DND-41 (cell line): ENCODE measurements at regions not wholly inside any gene's neighbourhood (a gene's known extent, or its start where the extent isn't known, plus 50 kb on each side); places are given as distances from the start of the nearest gene placed in this dataset.

ENCODE experiments used
- ATAC-seq: fragments of 200-7000 bp; cut with Tn5 transposase; 3 replicates; pipeline ENCODE4 v1.9.1; 2021; ENCODE audit warnings: low read depth; ENCODE audit not compliant: insufficient read depth
- DNase-seq: peaks from one replicate; pipeline ENCODE4 v3.0.0-alpha.2; 2020
- H2AFZ ChIP-seq: 2 replicates; pipeline ENCODE4 v1.6.0; 2012; ENCODE audit warnings: low read depth, low read length
- H3K27ac ChIP-seq: 2 replicates; pipeline ENCODE4 v1.5.1; 2012; ENCODE audit warnings: low read length, inconsistent platforms
- H3K27me3 ChIP-seq: fragments of 200-600 bp; sonication (generic); 2 replicates; pipeline ENCODE4 v1.6.0; 2012; ENCODE audit warnings: low read length, mild to moderate bottlenecking, inconsistent platforms; ENCODE audit not compliant: insufficient read depth, poor library complexity
- H3K36me3 ChIP-seq: 2 replicates; pipeline ENCODE4 v1.5.1; 2012; ENCODE audit warnings: low read length, inconsistent platforms; ENCODE audit not compliant: insufficient read depth
- H3K4me1 ChIP-seq: 2 replicates; pipeline ENCODE4 v1.5.1; 2012; ENCODE audit warnings: mild to moderate bottlenecking, low read length; ENCODE audit not compliant: insufficient read depth
- H3K4me2 ChIP-seq: 2 replicates; pipeline ENCODE4 v1.6.0; 2012; ENCODE audit warnings: mild to moderate bottlenecking, moderate library complexity, low read length, inconsistent platforms; ENCODE audit not compliant: insufficient read depth
- H3K4me3 ChIP-seq, 2 experiments: fragments of 200-600 bp in 1 of 2; shearing (Covaris generic) in 1 of 2; 2 replicates each; pipeline ENCODE4 v1.5.1; 2012 to 2016; ENCODE audit warnings: inconsistent platforms in 2 of 2, low read length in 2 of 2, mild to moderate bottlenecking in 2 of 2, low read depth in 1 of 2, moderate library complexity in 1 of 2
- H3K79me2 ChIP-seq: 2 replicates; pipeline ENCODE4 v1.6.0; 2012; ENCODE audit warnings: low read length, inconsistent platforms; ENCODE audit not compliant: insufficient read depth
- H3K9ac ChIP-seq: 2 replicates; pipeline ENCODE4 v1.6.0; 2012; ENCODE audit warnings: low read depth, mild to moderate bottlenecking, inconsistent platforms, low read length, moderate library complexity
- H3K9me3 ChIP-seq: 2 replicates; pipeline ENCODE4 v1.5.1; 2012; ENCODE audit warnings: low read length, moderate library complexity, mild to moderate bottlenecking, inconsistent platforms; ENCODE audit not compliant: insufficient read depth, severe bottlenecking
- H4K20me1 ChIP-seq: 2 replicates; pipeline ENCODE4 v1.6.0; 2012; ENCODE audit warnings: low read length; ENCODE audit not compliant: insufficient read depth
- EZH2 ChIP-seq: IDR thresholded peaks from 3 replicates; pipeline ENCODE4 v1.6.1; 2012; ENCODE audit warnings: borderline replicate concordance, low read depth, mild to moderate bottlenecking, moderate library complexity, low read length, inconsistent platforms; ENCODE audit not compliant: severe bottlenecking
- TF ChIP-seq, protein P1 (sequence below): IDR thresholded peaks from 2 replicates; pipeline ENCODE4 v1.5.1; 2012; ENCODE audit warnings: borderline replicate concordance, low read length, moderate library complexity, mild to moderate bottlenecking; ENCODE audit not compliant: poor library complexity, severe bottlenecking; ENCODE audit errors: extremely low read depth

DNA sequence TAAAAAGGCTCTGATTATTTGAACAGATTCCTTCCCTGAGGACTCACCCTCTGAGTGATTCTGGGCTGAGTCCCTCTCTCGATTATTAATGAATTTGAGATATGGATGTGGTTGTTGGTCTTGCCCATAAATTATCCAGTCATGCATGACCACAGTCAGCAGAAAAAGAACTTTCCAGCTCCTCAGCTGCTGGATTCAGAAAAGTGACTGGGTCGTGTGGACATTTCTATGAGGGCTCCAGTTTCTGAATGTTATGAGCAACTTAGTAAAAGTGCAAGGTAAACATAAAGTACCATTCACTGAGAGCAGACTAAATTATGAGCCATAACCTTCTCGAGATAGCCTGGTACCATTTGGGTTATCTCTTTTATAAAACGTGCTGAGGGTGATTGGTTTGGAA lies 100.1 kb upstream of the CLDN10 start:
- ATAC-seq, result no peak
- DNase-seq, result no peak
- Histone ChIP-seq H3K4me1 (no peaks in the 10 kb centered on the region), H3K4me3 (no peak overlapping the region), H3K36me3 (no peaks in the 10 kb centered on the region), H4K20me1 (no peaks in the 10 kb centered on the region), H3K27me3 (no peaks in the 10 kb centered on the region), H2AFZ (no peak overlapping the region), H3K79me2 (no peaks in the 10 kb centered on the region), H3K4me2 (no peak overlapping the region), H3K9me3 (no peaks in the 10 kb centered on the region), H3K27ac (no peak overlapping the region), H3K9ac (no peak overlapping the region)
- TF ChIP-seq, protein P1, sequence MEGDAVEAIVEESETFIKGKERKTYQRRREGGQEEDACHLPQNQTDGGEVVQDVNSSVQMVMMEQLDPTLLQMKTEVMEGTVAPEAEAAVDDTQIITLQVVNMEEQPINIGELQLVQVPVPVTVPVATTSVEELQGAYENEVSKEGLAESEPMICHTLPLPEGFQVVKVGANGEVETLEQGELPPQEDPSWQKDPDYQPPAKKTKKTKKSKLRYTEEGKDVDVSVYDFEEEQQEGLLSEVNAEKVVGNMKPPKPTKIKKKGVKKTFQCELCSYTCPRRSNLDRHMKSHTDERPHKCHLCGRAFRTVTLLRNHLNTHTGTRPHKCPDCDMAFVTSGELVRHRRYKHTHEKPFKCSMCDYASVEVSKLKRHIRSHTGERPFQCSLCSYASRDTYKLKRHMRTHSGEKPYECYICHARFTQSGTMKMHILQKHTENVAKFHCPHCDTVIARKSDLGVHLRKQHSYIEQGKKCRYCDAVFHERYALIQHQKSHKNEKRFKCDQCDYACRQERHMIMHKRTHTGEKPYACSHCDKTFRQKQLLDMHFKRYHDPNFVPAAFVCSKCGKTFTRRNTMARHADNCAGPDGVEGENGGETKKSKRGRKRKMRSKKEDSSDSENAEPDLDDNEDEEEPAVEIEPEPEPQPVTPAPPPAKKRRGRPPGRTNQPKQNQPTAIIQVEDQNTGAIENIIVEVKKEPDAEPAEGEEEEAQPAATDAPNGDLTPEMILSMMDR, result no peak
- no peak for TF ChIP-seq EZH2

DNA sequence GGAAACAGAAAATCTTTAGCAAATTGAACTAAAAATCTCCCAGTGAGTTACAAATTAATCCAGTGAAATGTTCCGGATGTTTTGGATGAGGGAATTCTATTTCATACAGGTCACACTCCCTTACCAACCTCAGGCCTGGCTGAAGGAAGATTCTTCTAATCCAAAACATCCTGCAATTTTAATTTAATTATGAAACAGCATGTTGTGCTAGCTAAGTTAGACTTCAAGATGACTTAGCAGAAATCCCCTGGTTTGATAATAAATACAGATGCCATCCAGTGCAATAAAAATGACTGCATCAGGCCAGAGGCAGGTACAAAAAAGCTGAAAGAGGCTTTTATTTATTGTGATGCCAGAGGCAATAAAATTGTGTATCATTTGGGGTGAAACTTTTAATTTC lies 96.7 kb upstream of the CLDN10 start:
- Histone ChIP-seq H3K27me3 (no peaks in the 10 kb centered on the region), H3K27ac (no peak overlapping the region), H3K4me1 (no peaks in the 10 kb centered on the region), H3K79me2 (no peaks in the 10 kb centered on the region), H3K9me3 (peaks cover 9% of the 10 kb centered on the region), H3K4me2 (no peak overlapping the region), H3K9ac (no peak overlapping the region), H3K36me3 (no peaks in the 10 kb centered on the region), H4K20me1 (no peaks in the 10 kb centered on the region), H3K4me3 (no peak overlapping the region), H2AFZ (no peak overlapping the region)
- ATAC-seq (no peak), DNase-seq (no peak)
- TF ChIP-seq EZH2, result no peak
- TF ChIP-seq, protein P1, result no peak

DNA sequence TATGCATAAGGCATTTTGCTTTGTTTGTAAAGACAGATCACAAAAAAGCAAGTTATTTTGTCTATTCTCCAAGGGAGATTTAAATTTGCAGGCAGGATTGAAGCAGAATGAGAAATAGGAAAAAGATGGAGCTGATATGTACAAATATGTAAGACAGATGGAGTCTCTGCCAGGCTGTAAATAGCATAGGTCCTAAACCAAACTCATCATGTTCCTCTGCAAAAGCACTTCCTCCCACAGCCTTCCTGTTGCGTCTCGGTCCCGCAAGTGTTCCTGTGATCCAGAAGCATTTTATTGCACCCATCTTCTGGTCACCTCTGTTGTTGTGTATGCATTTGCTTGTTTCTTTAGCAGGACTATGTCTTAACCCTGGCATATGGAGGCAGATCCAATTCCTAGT lies 95.7 kb upstream of the CLDN10 start:
- TF ChIP-seq, protein P1, result no peak
- TF ChIP-seq EZH2, result no peak
- Histone ChIP-seq H3K27me3 (no peaks in the 10 kb centered on the region), H3K27ac (no peak overlapping the region), H3K36me3 (no peaks in the 10 kb centered on the region), H3K4me1 (no peaks in the 10 kb centered on the region), H3K79me2 (no peaks in the 10 kb centered on the region), H4K20me1 (no peaks in the 10 kb centered on the region), H3K4me3 (no peak overlapping the region), H3K4me2 (no peak overlapping the region), H2AFZ (no peak overlapping the region), H3K9ac (no peak overlapping the region), H3K9me3 (peaks cover 9% of the 10 kb centered on the region)
- DNase-seq (no peak), ATAC-seq (no peak)

DNA sequence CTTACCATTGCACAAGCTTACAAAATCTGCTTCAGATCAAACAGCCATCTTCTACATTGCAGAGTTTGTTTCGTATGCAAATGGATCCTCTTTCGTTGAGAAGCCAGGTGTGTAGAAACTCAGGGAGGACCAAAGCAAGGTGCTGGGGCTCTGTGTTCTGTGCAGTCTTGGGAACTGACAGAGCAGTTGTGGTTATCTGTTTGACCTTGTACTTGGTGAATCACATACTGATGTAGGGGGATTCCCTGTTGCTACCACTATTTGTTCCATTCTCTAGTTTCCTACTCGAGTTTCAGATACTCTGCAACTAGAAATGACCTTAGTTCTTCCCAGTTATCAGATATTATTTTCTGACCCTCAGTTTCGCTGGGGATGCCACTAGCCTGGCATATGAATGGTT lies 95.2 kb upstream of the CLDN10 start:
- Histone ChIP-seq H3K27ac (no peak overlapping the region), H3K4me2 (no peak overlapping the region)

More for the DNA sequence above, 95.2 kb upstream of the CLDN10 start:
- Histone ChIP-seq H3K27me3 (no peaks in the 10 kb centered on the region), H2AFZ (no peak overlapping the region), H4K20me1 (no peaks in the 10 kb centered on the region), H3K9ac (no peak overlapping the region), H3K36me3 (no peaks in the 10 kb centered on the region), H3K4me3 (no peak overlapping the region), H3K9me3 (peaks cover 9% of the 10 kb centered on the region), H3K4me1 (no peaks in the 10 kb centered on the region), H3K79me2 (no peaks in the 10 kb centered on the region)
- DNase-seq (no peak), ATAC-seq (no peak)
- TF ChIP-seq, protein P1, result no peak
